ENCODE measurements at regions not wholly inside any gene's neighbourhood (a gene's known extent, or its start where the extent isn't known, plus 50 kb on each side); places are given as distances from the start of the nearest gene placed in this dataset.

DNA sequence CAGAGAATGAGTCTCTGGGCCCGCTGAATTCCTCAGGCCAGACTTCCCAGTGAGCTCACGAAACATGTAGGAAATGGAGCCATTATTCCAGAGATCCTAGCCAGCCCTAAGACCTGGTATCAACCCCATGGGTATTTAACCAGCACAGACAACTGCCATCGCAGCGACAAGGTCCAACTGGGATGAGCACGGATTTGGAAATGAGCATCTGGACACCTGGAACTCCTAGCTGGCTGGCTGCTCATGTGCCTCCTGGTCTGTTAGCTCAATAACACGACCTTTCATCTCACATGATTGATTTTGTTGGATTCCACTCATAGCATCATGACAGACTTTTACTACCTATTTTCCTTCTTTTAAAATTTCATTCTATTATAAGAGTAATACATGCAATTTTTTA lies 51.0 kb downstream of the POU3F3 start:
- DNase-seq: no peak
- peaks cover 3% of the 10 kb centered on the region for H3K27me3 Mint-ChIP-seq
- H3K27ac Mint-ChIP-seq: no peak overlapping the region
- no peaks in the 10 kb centered on the region for H3K9me3 Mint-ChIP-seq
- no peaks in the 10 kb centered on the region for H3K36me3 Mint-ChIP-seq
- no peaks in the 10 kb centered on the region for H3K4me1 Mint-ChIP-seq
- no peak overlapping the region for H3K4me3 Mint-ChIP-seq
- CTCF ChIA-PET: no interaction called here

DNA sequence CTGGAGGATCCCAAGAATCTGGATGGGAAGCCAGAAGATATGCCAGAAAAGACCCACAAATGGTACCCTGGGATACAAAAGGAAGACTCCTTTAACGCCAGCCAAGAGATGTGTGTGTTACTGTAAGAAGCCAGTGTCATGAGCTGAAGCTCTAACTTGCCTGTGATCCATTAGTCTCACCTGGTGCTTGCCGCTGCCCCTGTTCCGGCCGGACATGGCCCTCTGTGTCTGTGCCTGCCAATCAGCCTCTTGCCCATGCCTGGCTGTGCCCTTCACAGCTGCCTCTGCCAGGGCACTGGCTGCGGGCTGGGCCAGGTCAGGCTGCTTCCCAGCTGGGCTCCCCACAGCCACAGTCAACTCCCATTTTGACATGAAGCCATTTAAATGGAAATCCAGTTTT lies 55.4 kb downstream of the POU3F3 start:
- H3K4me1 Mint-ChIP-seq: no peaks in the 10 kb centered on the region
- no peak for DNase-seq
- H3K4me3 Mint-ChIP-seq: no peak overlapping the region
- CTCF ChIA-PET: no interaction called here
- H3K27ac Mint-ChIP-seq: no peak overlapping the region
- H3K27me3 Mint-ChIP-seq: peaks cover 3% of the 10 kb centered on the region
- no peaks in the 10 kb centered on the region for H3K36me3 Mint-ChIP-seq
- H3K9me3 Mint-ChIP-seq: no peaks in the 10 kb centered on the region

DNA sequence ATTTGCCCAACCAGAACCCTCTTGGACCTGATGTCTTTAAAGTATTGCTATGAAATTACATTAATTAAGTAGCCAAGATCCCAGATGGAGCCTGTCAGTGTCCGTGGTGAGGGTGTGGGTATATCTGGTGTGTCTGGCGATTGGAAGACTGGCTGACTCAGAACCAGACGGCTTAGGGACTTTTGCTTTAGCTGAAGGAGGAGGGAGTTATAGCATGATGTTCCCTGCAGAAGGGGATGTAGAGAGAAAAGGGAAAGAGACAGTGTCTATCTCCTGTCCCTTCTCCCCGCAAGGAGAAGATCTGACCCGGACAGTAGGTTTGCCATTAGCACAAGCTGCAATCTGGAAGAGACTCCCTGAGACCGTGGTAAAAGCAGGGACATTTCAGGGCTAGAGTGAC lies 60.6 kb downstream of the POU3F3 start:
- no peak overlapping the region for H3K4me3 Mint-ChIP-seq
- no peaks in the 10 kb centered on the region for H3K4me1 Mint-ChIP-seq
- no peak overlapping the region for H3K27ac Mint-ChIP-seq
- H3K36me3 Mint-ChIP-seq: no peaks in the 10 kb centered on the region
- DNase-seq: no peak
- no peaks in the 10 kb centered on the region for H3K9me3 Mint-ChIP-seq
- CTCF ChIA-PET: no interaction called here
- H3K27me3 Mint-ChIP-seq: no peaks in the 10 kb centered on the region

- Mint-ChIP-seq H3K9me3 (no peaks in the 10 kb centered on the region), H3K36me3 (no peaks in the 10 kb centered on the region), H3K27ac (no peak overlapping the region), H3K27me3 (no peaks in the 10 kb centered on the region), H3K4me3 (no peak overlapping the region), H3K4me1 (no peaks in the 10 kb centered on the region)
- DNase-seq: no peak
- CTCF ChIA-PET: no interaction called here
These were observed 61.3 kb downstream of the POU3F3 start for GRCh38 chr2:104915107-104915793.

- H3K36me3 Mint-ChIP-seq: no peaks in the 10 kb centered on the region
These were observed 65.2 kb downstream of the POU3F3 start for GRCh38 chr2:104919127-104919526.

DNA sequence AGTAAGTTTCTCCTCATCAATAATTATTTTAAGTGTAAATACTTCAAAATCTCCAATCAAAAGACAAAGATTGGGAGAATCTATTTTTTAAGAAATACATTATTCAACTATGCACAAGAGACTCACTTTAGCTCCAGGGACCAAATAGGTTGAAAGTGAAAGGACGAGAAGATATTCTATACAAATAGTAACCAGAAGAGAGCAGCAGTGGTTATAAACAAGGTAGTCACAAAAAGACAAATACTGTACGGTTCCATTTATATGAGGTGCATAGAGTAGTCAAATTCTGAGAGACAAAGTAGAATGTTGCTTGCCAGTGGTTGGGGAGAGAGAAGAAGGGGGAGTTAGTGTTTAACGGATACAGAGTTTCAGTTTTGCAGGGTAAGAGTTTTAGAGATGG lies 69.8 kb downstream of the POU3F3 start:
- no peaks in the 10 kb centered on the region for H3K36me3 Mint-ChIP-seq
- CTCF ChIA-PET: no interaction called here
- H3K4me1 Mint-ChIP-seq: no peaks in the 10 kb centered on the region
- no peak overlapping the region for H3K4me3 Mint-ChIP-seq
- no peaks in the 10 kb centered on the region for H3K9me3 Mint-ChIP-seq
- H3K27me3 Mint-ChIP-seq: no peaks in the 10 kb centered on the region
- no peak for DNase-seq
- H3K27ac Mint-ChIP-seq: no peak overlapping the region

More at GRCh38 chr2:104919127-104919526, 65.2 kb downstream of the POU3F3 start:
- DNase-seq: no peak
- no peaks in the 10 kb centered on the region for H3K27me3 Mint-ChIP-seq
- CTCF ChIA-PET: no interaction called here
- H3K27ac Mint-ChIP-seq: no peak overlapping the region
- H3K9me3 Mint-ChIP-seq: no peaks in the 10 kb centered on the region
- no peaks in the 10 kb centered on the region for H3K4me1 Mint-ChIP-seq
- H3K4me3 Mint-ChIP-seq: no peak overlapping the region

GRCh38 chr2:104929663-104930062 lies 75.7 kb downstream of the POU3F3 start:
- H3K27me3 Mint-ChIP-seq: no peaks in the 10 kb centered on the region
- H3K27ac Mint-ChIP-seq: no peak overlapping the region
- H3K9me3 Mint-ChIP-seq: no peaks in the 10 kb centered on the region
- no peak overlapping the region for H3K4me3 Mint-ChIP-seq
- CTCF ChIA-PET: no interaction called here
- no peak for DNase-seq
- no peaks in the 10 kb centered on the region for H3K4me1 Mint-ChIP-seq
- H3K36me3 Mint-ChIP-seq: no peaks in the 10 kb centered on the region

DNA sequence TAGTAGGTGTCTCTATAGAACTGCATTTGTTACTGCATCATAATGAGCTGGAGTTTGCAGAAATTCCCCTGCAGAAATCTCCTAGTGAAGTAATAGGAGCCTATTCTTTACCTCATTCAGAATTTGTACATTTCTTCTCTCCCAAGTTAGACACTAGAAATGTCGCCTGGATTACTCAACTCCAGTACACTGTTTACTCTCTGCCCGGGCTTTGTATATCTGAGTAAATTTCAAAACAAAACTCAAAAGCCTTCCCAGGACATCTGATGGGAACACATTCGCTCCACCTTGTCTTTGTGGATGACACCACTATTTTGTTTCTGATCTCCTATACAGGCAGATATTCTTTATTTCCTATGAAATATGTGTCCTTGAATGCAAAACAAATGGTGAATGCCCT lies 76.8 kb downstream of the POU3F3 start:
- Mint-ChIP-seq H3K27me3 (no peaks in the 10 kb centered on the region), H3K4me3 (no peak overlapping the region), H3K4me1 (no peaks in the 10 kb centered on the region), H3K9me3 (no peaks in the 10 kb centered on the region), H3K27ac (no peak overlapping the region), H3K36me3 (no peaks in the 10 kb centered on the region)
- DNase-seq: no peak
- CTCF ChIA-PET: no interaction called here

DNA sequence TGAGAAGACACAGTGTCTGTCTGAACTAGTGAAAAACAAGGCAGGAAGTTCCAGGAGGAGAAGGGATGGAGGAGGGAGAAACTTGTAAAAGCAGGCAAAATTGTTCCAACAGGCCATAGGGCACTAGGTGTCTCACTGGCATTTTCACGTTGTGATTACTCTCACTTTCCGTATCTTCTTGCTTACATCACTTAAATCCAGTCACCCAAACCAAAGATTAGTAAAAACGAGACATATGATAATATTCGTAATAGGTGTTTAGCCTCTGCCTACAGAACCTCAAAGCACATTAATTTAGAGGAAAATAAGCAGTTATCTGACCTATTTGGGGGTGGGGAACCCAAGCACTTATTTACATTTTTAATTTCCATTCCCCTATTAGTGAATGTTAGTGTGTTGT lies 78.3 kb downstream of the POU3F3 start:
- no peaks in the 10 kb centered on the region for H3K9me3 Mint-ChIP-seq
- no peak for DNase-seq
- no peaks in the 10 kb centered on the region for H3K36me3 Mint-ChIP-seq
- H3K4me3 Mint-ChIP-seq: no peak overlapping the region
- H3K27me3 Mint-ChIP-seq: no peaks in the 10 kb centered on the region
- CTCF ChIA-PET: no interaction called here
- H3K4me1 Mint-ChIP-seq: no peaks in the 10 kb centered on the region
- H3K27ac Mint-ChIP-seq: no peak overlapping the region

DNA sequence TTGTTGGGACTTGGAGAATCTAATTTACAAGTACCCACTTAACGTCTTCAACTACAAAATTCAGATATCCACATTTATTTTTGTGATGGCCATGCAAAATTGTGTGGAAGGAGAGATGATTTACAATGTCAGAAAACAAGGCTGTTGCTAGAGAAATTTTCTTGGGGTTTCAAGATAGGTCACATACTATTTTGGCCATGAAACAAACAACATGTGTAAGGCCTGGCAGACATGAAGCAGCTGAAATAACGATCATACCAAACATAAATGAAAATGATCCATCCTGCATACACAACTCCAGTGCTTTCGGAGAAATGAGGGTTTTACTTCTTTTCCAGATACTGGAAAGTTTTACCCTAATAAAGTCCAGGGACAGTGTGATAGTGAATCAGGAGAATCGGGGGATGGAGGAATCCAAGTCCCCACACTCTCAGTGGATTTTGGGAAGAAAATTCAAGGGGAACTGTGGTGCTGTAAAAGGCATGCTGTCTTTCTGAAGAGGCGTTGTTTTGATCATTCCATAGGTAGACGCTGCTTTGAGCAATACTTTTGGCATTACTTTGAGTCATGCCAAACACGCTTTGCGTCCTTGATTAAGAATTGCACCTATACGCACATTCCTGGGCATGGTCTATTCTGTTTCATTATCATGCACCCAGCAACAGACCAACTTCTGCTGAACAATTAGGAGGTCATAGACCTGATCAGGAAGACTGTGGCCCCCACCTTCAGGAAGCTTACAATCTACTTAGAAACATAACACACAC lies 79.4 kb downstream of the POU3F3 start:
- no peak overlapping the region for H3K4me3 Mint-ChIP-seq
- no peak for DNase-seq
- CTCF ChIA-PET: no interaction called here
- no peaks in the 10 kb centered on the region for H3K9me3 Mint-ChIP-seq
- H3K36me3 Mint-ChIP-seq: no peaks in the 10 kb centered on the region
- peaks cover 2% of the 10 kb centered on the region for H3K27me3 Mint-ChIP-seq
- no peak overlapping the region for H3K27ac Mint-ChIP-seq
- no peaks in the 10 kb centered on the region for H3K4me1 Mint-ChIP-seq

- CTCF ChIA-PET: no interaction called here
- Mint-ChIP-seq H3K36me3 (no peaks in the 10 kb centered on the region), H3K27ac (no peak overlapping the region), H3K27me3 (peaks cover 7% of the 10 kb centered on the region), H3K4me1 (no peaks in the 10 kb centered on the region), H3K9me3 (no peaks in the 10 kb centered on the region), H3K4me3 (no peak overlapping the region)
- no peak for DNase-seq
These were observed 82.6 kb downstream of the POU3F3 start for GRCh38 chr2:104936527-104936926.

DNA sequence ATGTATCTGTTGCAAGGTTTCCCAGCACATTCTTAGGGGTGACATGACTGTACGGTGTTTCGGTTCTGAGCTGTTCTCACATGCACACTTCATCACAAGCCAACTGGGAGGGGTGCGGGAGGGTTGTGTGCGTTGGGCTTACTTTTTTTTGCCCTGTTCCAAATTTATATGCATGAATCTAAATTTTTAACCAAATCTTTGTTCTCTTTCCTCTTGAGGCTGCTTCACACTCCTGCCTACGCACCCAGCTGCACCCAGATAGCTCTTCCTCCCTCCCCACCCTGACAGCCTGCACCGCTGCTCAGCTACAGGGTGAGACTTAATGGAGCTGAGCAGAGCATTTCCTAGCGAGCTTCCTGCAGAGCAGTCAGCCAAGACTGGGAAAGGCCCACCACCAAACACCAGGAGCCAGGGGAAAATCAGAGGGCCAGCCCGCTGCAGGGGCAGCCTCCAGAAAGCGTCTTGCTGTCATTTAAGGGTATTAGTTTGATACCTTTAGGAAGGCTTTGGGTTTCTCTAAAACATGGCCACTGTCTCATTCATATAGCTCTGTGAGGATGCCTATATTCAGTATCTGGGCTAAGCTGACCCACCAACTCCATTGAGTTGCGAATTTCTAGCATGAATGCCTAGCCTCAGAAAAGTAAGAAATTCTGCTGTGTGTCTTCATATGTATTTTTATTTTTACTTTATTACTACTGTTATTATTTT lies 84.5 kb downstream of the POU3F3 start:
- DNase-seq: no peak
- CTCF ChIA-PET: no interaction called here
- H3K9me3 Mint-ChIP-seq: no peaks in the 10 kb centered on the region
- no peaks in the 10 kb centered on the region for H3K4me1 Mint-ChIP-seq
- no peaks in the 10 kb centered on the region for H3K36me3 Mint-ChIP-seq
- H3K4me3 Mint-ChIP-seq: no peak overlapping the region
- H3K27ac Mint-ChIP-seq: no peak overlapping the region
- peaks cover 7% of the 10 kb centered on the region for H3K27me3 Mint-ChIP-seq

GRCh38 chr2:104939570-104940217 lies 85.8 kb downstream of the POU3F3 start:
- CTCF ChIA-PET: no interaction called here
- no peaks in the 10 kb centered on the region for H3K4me1 Mint-ChIP-seq
- H3K27me3 Mint-ChIP-seq: peaks cover 7% of the 10 kb centered on the region
- no peak overlapping the region for H3K27ac Mint-ChIP-seq
- no peak for DNase-seq
- no peak overlapping the region for H3K4me3 Mint-ChIP-seq
- H3K36me3 Mint-ChIP-seq: no peaks in the 10 kb centered on the region
- H3K9me3 Mint-ChIP-seq: no peaks in the 10 kb centered on the region

- H3K27me3 Mint-ChIP-seq: peaks cover 6% of the 10 kb centered on the region
- no peak for DNase-seq
- H3K9me3 Mint-ChIP-seq: no peaks in the 10 kb centered on the region
- no peaks in the 10 kb centered on the region for H3K36me3 Mint-ChIP-seq
- no peaks in the 10 kb centered on the region for H3K4me1 Mint-ChIP-seq
- H3K4me3 Mint-ChIP-seq: no peak overlapping the region
- CTCF ChIA-PET: no interaction called here
- H3K27ac Mint-ChIP-seq: no peak overlapping the region
These were observed 90.6 kb downstream of the POU3F3 start for GRCh38 chr2:104944495-104944894.
